HFFc6 (cell line): ENCODE measurements at regions not wholly inside any gene's neighbourhood (a gene's known extent, or its start where the extent isn't known, plus 50 kb on each side); places are given as distances from the start of the nearest gene placed in this dataset.

Experiments used
- DNase-seq: peaks from one replicate; pipeline ENCODE4 v3.0.0-alpha.2; 2018
- H3K27ac Mint-ChIP-seq: 2 replicates; pipeline ENCODE4 v1.8.0; 2020; ENCODE audit warnings: mild to moderate bottlenecking, mixed read lengths
- H3K27me3 Mint-ChIP-seq: 2 replicates; pipeline ENCODE4 v1.8.0; 2021; ENCODE audit warnings: mild to moderate bottlenecking, moderate library complexity, mixed read lengths; ENCODE audit not compliant: insufficient read depth
- H3K36me3 Mint-ChIP-seq: 2 replicates; pipeline ENCODE4 v1.8.0; 2021; ENCODE audit warnings: low read depth, mixed read lengths
- H3K4me1 Mint-ChIP-seq: 2 replicates; pipeline ENCODE4 v1.8.0; 2020; ENCODE audit warnings: low read depth, mixed read lengths
- H3K4me3 Mint-ChIP-seq: 2 replicates; pipeline ENCODE4 v1.8.0; 2020; ENCODE audit warnings: mild to moderate bottlenecking, moderate library complexity, mixed read lengths
- H3K9me3 Mint-ChIP-seq: 2 replicates; pipeline ENCODE4 v1.8.0; 2020; ENCODE audit warnings: mild to moderate bottlenecking, mixed read lengths
- CTCF ChIP-seq: fragments of 200-600 bp; sonication (generic); IDR thresholded peaks from 2 replicates; pipeline ENCODE4 v1.5.0; 2021; ENCODE audit warnings: antibody characterized with exemption, mild to moderate bottlenecking

DNA sequence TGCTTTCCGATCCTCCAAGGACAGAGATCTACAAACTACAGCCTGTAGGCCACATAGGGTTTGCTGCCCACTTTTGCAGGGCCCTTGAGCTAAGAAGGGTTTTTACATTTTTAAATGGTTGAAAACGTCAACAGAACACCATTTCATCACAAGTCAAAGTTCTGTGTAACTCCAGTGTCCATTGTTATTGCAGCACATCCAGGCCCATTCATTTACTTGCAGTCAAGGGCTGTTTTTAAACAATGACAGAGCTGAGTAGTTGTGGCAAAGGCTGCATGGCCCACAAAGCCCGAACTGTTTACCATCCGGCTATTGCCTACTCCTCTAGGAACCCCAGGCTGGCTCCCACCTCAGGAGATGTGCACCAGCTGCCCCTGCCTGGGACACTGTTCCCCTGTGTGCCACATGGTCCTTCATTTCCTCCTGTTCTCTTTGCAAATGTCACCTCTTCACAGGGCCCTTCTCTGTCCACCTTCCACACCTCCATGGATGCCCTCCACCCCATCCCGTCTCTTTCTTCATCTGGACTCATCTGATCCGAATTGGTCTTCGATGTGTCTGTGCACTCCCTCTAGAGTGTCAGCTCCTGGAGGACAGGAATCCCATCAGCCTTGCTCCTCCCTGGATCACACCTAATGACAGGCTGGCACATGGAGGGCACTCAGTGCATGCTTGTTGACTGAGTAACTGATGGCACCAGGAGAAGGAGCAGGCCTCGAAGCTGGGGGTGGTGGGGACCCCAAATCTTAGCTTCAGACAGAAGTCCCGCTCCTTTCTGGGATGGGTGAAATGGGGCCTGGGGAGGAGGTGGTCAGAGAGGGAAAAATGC lies 69.5 kb upstream of the IQSEC1 start:
- Mint-ChIP-seq H3K36me3 (no peaks in the 10 kb centered on the region), H3K9me3 (no peaks in the 10 kb centered on the region), H3K27ac (no peak overlapping the region), H3K4me1 (no peaks in the 10 kb centered on the region), H3K4me3 (no peak overlapping the region), H3K27me3 (peaks cover 32% of the 10 kb centered on the region)
- TF ChIP-seq CTCF, result no peak
- no peak for DNase-seq

- H3K4me3 Mint-ChIP-seq, result no peak overlapping the region
- no peak for TF ChIP-seq CTCF
- H3K4me1 Mint-ChIP-seq, result no peaks in the 10 kb centered on the region
- H3K27ac Mint-ChIP-seq, result no peak overlapping the region
- H3K36me3 Mint-ChIP-seq, result no peaks in the 10 kb centered on the region
- peaks cover 35% of the 10 kb centered on the region for H3K27me3 Mint-ChIP-seq
- DNase-seq, result peak; percentile 20
- H3K9me3 Mint-ChIP-seq, result no peaks in the 10 kb centered on the region
These were observed 68.8 kb upstream of the IQSEC1 start for GRCh38 chr3:13141991-13142412.

DNA sequence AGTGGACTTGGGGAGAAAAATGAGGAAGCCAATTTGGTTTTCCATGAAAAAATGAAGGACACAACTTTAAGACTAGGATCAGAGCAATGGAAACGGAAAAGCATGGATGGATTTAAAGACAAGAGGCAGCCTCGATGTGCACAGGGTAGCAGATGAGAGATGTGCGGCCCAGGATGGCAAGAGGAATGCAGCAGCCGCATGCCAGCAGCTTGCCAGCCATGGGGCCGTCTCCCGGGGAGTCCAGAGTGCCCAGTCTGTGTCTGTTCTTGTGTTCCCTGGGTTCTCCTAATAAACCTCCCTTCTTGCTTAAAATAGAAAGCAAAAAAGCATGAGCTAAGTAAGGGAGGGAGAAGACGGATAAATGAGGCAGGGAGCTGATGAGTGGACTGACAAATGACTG lies 68.0 kb upstream of the IQSEC1 start:
- H3K9me3 Mint-ChIP-seq, result no peaks in the 10 kb centered on the region
- peaks cover 38% of the 10 kb centered on the region for H3K27me3 Mint-ChIP-seq
- H3K27ac Mint-ChIP-seq, result no peak overlapping the region
- no peak for DNase-seq
- H3K4me1 Mint-ChIP-seq, result no peaks in the 10 kb centered on the region
- no peaks in the 10 kb centered on the region for H3K36me3 Mint-ChIP-seq
- TF ChIP-seq CTCF, result no peak
- no peak overlapping the region for H3K4me3 Mint-ChIP-seq

GRCh38 chr3:13140596-13140995 lies 67.4 kb upstream of the IQSEC1 start:
- no peak for TF ChIP-seq CTCF
- Mint-ChIP-seq H3K27me3 (peaks cover 38% of the 10 kb centered on the region), H3K4me3 (no peak overlapping the region), H3K4me1 (no peaks in the 10 kb centered on the region), H3K9me3 (no peaks in the 10 kb centered on the region), H3K27ac (no peak overlapping the region), H3K36me3 (no peaks in the 10 kb centered on the region)
- DNase-seq, result no peak

DNA sequence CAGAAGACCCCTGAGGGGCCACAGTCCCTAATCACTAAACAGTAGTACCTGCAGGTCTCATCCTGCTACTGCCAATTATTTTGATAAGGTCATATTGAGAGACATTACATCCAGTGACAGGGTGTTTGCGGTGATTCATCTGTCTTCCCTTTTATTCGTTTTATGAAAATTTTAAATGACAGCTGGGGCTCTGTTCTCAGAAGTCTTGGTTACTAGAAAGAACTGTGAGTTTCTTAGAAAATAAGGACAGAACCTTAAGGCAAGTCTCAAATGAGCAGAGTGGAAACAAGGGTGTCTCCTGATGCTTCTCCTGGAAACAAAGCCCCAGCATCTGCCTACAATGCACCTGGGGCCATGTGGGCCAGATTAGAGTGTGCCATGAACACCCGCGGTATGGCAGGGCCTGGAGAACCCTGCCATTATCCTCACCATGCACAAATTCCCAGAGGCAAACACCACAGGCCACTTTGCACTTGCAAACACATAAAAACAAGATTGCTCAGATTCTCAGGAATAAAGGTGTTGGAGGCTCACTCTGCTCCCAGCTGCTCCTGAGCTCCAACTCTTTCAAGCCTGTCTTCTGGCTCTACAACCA lies 66.3 kb upstream of the IQSEC1 start:
- H3K4me3 Mint-ChIP-seq, result no peak overlapping the region
- H3K9me3 Mint-ChIP-seq, result no peaks in the 10 kb centered on the region
- no peak for TF ChIP-seq CTCF
- H3K27me3 Mint-ChIP-seq, result peaks cover 38% of the 10 kb centered on the region
- H3K36me3 Mint-ChIP-seq, result no peaks in the 10 kb centered on the region
- no peaks in the 10 kb centered on the region for H3K4me1 Mint-ChIP-seq
- DNase-seq, result no peak
- H3K27ac Mint-ChIP-seq, result no peak overlapping the region
